B cell (primary cell): ENCODE measurements at regions not wholly inside any gene's neighbourhood (a gene's known extent, or its start where the extent isn't known, plus 50 kb on each side); places are given as distances from the start of the nearest gene placed in this dataset.

Source experiments
- EZH2 ChIP-seq: IDR thresholded peaks from 2 replicates; pipeline ENCODE4 v1.6.1; 2012; ENCODE audit warnings: borderline replicate concordance, low read depth, mild to moderate bottlenecking, moderate library complexity, low read length; ENCODE audit not compliant: insufficient read depth, poor library complexity, severe bottlenecking
- TF ChIP-seq, protein P1 (sequence below): fragments of 200-600 bp; IDR thresholded peaks from one replicate; pipeline ENCODE4 v1.8.0; 2022; ENCODE audit warnings: antibody characterized with exemption, mild to moderate bottlenecking

DNA sequence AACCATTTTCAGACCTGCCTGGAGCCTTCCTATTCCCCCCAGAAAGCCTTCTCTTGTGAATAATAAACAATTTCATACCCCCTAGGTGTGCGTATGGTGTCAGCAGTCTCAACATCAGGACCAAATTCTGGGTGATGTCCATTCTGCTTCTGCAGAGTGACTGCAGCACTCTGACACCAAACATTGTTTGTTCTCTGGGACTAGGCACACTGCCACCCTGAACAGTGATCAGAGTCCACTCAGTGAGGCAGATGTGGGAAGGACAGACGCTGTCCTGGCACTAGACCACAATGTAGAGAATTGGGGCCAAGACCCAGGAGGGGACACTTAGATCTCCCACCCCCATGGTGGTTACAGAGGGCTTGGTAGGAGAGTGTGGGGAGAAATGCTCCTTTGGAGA lies 175.1 kb downstream of the BACH1 start:
- TF ChIP-seq, protein P1, sequence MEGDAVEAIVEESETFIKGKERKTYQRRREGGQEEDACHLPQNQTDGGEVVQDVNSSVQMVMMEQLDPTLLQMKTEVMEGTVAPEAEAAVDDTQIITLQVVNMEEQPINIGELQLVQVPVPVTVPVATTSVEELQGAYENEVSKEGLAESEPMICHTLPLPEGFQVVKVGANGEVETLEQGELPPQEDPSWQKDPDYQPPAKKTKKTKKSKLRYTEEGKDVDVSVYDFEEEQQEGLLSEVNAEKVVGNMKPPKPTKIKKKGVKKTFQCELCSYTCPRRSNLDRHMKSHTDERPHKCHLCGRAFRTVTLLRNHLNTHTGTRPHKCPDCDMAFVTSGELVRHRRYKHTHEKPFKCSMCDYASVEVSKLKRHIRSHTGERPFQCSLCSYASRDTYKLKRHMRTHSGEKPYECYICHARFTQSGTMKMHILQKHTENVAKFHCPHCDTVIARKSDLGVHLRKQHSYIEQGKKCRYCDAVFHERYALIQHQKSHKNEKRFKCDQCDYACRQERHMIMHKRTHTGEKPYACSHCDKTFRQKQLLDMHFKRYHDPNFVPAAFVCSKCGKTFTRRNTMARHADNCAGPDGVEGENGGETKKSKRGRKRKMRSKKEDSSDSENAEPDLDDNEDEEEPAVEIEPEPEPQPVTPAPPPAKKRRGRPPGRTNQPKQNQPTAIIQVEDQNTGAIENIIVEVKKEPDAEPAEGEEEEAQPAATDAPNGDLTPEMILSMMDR: no peak
- no peak for TF ChIP-seq EZH2
